HG03342 (cell line): ENCODE measurements at regions not wholly inside any gene's neighbourhood (a gene's known extent, or its start where the extent isn't known, plus 50 kb on each side); places are given as distances from the start of the nearest gene placed in this dataset.

Source experiments
- ATAC-seq: cut with Tn5 transposase; IDR thresholded peaks from one replicate; pipeline ENCODE4 v1.9.1; 2021; ENCODE audit warnings: mild to moderate bottlenecking, moderate library complexity; ENCODE audit not compliant: unreplicated experiment

DNA sequence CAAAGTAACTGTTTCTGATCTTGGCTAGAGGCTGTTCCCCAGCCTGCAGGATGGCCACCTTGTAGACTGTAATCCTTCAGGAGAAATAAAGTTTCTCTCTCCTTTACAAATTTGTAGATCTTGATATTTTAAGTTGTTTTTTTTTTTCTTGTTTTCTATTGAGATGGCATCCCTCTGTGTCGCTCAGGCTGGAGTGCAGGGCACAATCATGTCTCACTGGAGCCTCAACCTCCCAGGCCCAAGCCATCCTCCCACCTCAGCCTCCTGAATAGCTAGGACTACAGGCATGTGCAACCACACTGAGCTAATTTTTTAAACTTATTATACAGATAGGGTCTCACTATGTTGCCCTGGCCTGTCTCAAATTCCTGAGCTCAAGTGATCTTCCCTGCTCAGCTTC is 389.8 kb upstream of the LRRC4C start:
- ATAC-seq = no peak

DNA sequence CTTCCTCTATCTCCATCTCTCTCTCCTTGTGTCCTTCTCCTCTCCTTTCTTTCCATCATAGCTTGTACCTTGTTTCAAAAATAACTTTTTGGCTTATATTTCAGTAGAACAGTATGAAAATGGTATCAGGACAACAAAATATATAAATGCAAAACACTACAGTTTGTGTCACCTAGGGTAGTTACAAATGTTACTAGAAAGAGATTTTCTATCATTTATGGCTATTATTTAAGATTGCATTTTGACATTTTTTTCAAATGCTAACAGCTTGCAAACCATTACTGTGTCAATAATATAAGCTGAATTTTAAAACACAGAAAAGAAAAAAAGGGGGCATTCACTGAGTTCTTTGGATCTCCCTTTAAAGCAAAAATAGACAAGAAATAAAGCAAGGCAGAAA is 392.3 kb upstream of the LRRC4C start:
- no peak for ATAC-seq

DNA sequence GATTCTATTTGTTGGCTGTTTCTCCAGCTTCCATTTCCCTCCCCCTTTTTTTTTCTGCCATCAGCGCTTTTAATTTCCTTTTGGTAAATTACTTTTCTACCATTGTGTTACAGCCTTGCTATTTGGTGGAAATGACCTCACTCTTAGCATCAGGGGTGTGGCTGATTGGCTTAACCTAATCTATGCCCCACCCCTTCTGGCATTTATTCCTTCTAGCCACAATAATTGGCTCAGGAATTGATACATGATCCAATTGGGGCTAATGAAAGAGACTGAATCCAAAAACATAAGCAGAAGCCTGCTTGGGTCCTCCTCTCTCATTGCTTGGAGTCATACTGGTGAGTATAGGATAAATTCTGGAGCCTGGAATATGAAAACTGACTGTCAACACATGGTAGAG is 402.4 kb upstream of the LRRC4C start:
- no peak for ATAC-seq

DNA sequence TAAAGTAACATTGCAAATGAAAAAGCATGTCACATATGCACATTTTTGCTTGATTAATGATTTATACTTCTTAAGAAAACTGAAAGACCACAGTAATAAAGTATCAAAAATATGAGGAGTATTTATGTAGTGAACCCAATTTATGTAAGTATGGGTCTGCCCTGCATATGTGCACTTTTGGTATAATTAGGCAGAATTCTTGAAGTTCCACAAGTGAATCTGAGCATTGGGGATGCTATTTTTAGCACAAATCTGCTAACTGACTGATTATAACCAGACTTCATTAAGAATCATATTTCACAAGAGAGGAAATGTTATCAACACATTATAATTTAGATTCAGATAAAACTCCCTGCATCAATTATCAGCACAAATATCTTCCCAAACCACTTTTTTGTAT is 407.1 kb upstream of the LRRC4C start:
- no peak for ATAC-seq

DNA sequence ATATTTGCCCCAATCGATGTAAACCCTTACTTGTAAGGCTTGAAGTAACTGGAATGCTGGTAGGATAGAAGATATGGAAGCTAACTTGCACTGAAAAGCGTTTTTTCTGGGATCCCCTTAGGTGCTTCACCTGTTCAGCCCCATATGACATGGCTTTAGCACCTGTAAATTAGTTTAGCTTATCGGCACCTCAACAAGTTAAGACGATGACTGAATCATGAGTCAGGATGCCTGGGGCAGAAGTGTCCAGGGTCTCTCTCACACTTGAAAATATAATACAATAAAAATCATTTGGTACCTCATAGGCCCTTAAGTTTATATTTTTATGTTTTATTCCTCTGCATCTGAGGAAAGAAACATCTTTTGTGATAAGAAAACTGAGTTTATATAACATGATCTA is 409.2 kb upstream of the LRRC4C start:
- ATAC-seq = no peak

DNA sequence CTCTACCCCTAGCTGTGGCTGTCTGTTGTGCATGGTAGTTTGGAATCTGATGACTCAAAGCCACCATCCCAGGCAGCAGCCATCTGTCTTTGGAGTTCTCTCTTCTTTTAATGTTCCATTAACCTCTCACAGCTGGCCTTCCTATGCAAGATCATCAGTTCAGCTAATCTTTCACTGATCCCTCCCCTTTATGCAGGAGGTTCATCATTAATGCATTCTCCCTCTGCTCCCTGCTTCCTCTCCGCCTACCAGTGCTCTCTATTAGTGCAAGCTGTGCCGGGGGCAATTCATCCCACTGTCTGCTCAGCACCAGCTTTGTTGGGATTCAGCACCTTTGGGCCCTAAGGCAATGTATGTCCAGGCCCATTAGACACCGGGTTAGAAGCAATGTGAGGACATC is 413.0 kb upstream of the LRRC4C start:
- ATAC-seq = no peak

DNA sequence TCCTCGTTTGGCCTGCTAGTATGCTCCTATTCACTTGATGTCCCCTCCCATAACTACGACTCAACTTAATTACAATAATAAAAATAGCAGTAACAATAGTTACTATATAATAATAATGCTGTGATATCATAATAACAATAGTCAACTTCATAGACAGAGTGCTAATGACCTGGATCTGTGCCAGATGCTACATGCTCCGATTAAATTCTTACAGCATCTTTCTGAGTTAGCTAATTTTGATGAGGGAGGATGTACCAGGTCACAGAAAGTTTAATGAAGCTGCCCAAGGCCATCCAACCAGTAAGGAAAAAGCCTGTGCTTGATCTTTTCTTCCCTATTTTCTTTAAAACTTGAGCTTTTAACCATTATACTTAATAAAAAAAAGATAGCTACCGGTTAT is 413.4 kb upstream of the LRRC4C start:
- ATAC-seq = no peak

DNA sequence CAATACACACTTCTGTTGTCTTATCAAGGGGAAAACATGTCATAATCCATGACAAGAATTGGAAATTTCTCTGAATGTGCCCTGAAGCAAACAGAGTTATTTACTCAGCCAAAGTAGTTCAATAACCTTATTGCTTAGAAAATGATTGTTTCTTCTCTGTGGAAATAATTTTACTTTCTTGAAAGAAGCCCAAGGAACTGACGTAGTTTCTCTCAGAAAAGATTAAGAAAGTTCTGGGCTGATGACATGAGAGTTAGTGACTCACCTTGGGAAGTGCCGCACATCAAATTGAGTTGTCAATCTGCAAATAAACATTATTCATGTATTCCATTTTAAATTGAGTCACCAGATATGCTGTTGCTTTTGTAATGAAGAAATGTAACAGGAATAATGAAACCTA is 418.6 kb upstream of the LRRC4C start:
- no peak for ATAC-seq

DNA sequence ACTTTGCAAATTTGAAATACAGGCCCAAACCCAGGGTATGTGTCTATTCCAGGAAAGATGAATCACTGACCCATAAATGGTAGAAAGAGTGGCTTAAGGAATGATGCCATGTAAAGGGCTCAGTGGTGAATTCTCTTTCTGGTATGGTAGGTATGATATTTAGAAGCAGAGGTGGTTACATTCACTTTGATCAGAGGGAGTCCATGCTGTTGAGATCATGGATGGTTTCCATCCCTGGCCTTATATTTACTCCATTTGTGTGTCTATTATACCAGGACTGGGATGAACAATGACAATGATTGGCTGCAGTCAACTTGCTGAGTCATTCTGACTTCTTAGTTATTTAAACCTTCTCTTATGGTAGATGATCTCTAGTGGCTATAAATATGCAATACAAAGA is 419.8 kb upstream of the LRRC4C start:
- no peak for ATAC-seq

DNA sequence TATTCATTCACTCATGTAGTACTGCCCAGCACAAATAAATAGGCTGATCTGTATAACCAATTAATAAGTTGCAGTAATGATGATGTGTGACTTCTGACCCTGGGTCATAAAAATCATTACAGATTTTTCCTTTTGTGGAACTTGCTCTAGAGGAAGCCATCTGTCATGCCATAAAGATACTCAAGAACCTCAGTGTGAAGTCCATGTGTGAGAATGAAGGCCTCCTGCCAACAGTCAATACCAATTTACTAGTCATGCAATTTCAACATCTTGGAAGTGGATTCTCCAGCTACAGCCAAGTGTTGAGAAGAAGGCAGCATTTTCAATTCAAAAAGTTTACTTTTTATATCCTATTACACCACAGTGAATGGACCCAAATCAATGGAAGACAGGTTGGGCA is 435.6 kb upstream of the LRRC4C start:
- no peak for ATAC-seq

DNA sequence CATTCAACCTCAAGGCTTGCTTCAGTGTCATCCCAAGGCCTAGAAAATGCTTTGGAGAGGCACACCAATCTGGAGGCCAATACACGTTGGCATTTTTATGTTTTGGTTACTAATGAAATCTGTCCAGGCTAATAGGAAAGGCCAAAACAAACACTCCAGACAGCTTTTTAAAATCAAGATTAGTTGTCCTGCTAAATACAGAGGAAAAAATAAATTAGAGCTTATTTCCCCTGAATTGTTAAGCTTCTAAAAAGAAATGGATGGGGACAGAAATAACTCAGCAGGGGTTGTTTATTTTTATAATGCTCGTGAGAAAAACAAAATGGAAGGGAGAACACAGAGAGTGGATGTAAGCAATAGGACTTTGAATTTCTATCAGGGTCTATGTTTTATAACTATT is 438.5 kb upstream of the LRRC4C start:
- ATAC-seq = no peak

DNA sequence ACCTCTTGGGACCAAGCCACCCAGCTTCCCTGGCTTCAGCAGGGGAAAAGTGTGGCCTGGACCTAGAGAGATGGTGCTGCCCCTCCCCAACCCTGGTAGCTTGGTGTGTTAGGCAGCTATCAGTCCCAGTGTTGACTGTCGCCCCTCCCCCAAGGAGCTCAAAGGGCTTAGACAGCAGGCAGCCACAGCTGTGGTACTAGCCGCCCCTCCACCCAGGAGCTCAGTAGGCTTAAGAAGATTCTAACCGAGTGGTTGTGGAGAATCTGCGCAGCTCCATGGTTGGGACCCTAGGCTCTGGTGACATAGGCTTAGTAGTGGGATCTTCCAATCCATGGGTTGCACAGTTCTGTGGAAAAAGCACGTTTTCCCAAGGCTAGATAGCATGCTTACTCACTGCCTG is 458.4 kb upstream of the LRRC4C start:
- ATAC-seq = no peak

DNA sequence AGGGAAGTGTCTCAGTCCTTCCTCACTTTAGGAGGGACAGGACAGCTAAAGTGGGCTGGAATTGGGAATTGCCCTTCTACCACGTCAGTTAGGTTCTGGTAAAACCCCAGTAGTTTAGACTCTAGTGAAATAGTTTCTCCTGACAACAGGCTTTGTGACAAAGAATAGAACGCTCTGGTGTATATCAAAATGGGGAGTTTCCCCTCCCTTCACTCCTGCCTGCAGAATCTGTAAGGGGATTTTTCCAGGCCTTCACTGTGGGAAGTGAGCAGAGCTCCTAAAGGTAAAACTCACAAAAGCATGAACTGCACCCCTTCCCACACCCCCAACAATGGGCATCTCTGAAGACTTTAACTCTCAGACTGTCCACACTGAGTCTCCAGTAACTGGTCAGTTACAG is 460.9 kb upstream of the LRRC4C start:
- ATAC-seq = no peak

DNA sequence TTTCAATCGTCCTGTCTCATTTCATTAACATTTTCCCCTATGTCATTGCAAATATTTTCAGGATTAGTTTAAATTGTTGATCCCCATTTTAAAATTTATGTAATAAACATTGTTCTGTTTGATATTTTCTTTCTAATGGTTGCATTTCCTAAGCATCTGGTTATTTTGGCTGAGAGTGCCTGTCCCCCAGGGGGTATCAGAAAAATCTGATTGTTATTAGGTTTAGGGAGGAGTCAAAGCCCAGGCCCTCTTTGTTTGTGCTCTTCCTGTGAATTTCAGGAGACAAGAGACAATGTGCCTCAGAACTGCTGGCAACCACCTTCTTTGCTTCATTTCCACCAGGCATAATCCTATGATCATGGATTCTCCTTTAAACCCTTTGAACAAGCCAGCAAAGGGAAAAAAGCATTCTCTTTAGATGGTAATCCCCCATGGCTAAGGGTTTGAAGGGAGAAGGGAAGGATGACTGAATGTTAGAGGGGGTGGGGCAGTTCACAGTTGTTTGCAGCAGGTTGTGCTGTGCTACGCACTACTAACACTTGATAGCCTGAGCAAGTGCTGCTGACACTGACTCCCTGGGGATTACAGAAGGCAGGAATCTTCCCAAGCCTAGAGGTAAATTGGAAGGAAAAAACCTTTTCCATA is 462.4 kb upstream of the LRRC4C start:
- ATAC-seq = no peak

DNA sequence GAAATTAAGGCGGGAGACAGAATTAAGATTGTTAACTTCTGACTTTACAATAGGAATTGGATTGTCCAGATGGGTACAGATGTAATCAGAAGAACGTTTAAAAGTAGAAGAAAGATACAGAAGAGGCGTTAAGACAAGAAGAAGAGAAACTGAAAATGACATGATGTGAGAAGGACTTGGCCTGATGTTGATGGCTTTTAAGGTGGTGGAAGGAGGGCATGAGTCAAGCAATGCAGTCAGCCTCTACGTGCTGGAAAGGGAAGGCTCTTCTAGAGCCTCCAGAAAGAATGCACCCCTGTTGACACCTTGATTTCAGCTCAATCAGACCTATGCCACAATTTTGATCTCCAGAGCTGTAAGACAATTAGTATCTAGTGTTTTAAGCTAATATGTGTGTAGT is 466.9 kb upstream of the LRRC4C start:
- ATAC-seq = no peak

DNA sequence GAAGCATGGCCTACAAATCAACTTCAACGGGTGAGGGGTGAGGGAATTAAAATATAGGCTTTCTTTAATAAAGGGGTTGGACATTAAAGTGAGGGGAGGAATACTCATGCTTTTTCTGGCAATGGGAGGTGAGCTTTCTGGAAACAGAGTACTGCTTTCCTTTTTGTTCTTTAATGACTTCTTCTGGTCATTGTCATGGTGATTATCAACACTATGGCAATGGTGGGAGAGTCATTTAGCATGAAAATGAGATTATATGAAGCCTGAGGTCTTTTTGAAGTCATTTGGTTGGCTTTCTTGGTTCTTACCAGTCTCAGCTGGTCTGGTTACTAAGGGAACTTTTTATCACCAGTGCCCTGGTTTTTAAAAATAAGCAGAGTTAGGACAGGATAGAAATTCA is 475.8 kb upstream of the LRRC4C start:
- no peak for ATAC-seq

DNA sequence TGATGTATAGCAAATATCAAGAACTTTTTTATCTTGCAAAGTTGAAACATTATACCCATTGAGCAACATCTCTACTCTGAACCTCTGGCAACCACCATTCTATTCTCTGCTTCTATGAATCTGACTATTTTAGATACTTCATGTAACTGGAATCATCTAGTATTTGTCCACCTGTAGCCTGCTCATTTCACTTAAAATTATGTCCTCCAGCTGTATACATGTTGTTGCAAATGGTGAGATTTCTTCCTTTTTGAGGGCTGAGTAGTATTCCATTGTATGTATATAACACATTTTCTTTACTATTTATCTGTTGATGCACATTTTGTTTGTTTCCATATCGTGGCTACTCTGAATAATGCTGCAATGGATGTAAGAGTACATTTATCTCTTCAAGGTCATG is 476.3 kb upstream of the LRRC4C start:
- no peak for ATAC-seq

DNA sequence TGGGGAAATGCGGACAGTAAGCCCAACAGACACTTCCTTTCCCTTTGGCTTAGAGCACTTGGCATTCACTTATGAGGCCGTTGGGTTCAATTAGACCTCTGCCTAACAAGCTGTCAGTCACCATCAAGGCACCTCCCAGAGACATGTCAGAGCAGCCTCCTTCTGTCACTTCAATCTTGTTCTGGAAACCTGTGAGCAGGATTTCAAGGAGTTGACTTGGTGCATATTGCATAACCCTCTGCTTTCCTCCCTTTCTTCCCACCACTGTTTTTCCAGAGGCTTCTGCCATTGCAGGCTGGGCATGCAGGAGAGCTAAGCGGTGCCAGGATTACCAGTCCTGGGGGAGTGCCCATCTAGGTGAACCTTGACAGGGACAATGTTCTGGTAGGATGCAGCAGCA is 484.2 kb upstream of the LRRC4C start:
- no peak for ATAC-seq

DNA sequence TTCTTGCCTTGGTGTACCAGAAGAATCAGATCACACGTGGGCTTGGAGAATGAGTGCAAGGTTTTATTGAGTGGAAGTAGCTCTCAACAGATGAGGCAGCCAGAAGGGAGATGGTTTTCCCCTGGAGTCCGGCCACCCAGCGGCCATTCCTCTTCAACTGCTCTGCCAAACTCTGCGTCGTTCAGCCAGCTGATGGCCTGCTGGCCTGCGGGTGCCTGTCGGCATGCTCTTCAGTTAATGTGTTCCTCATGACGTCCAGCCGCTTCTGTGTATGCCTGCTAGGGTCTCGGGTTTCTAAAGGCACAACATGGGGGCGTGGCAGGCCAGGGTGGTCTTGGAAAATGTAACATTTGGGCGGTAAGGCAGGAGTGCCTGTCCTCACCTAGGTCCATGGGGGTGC is 487.9 kb upstream of the LRRC4C start:
- no peak for ATAC-seq

DNA sequence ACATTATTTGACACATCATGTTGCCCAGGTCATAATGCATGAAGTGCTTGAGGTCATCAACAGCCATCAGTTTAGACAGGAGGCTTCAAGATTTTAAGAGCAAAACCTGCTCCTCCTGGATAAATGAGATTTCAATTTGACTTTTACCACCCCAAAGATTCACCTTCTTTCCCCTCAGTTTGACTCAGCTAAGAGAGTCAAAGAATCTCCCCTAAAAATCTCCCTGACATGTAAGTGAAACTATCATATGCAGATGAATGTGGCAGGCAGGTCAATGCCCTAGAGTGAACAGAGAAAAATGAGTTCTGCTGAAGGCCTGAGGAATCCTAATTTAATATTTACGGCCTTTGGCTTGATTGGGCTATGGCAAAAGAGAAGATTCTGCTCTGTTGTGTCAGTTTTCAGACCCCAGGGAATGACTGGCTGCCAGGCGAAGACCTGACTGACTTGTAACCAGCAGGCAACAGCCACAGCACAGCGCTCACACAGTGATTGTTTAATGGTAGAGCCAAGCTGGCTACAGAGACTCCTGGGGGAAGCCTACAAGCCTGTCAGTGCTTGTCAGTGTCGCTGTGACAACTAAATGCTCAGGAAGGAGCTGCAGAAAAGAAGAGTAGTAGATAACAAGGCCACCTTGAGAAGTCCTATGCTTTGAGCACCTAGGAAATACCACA is 491.2 kb upstream of the LRRC4C start:
- ATAC-seq = no peak

DNA sequence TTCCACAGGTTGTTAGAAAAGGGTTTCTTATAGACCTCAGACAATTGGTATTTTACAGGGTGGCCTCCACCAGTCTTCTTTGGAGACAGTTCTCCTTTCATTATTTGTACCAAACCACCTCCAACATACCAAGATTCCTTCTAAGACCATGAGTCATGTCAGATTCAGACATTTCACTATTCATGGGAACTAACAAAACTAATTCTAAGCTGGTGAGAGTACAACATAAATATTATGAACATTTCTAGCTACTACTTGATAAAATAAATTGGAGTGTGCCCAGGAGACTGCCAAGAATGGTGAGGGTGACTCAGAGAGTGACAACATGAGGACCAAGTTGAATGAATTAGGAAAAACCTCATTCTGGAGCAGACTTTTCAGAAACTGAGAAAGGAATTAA is 494.6 kb upstream of the LRRC4C start:
- no peak for ATAC-seq

DNA sequence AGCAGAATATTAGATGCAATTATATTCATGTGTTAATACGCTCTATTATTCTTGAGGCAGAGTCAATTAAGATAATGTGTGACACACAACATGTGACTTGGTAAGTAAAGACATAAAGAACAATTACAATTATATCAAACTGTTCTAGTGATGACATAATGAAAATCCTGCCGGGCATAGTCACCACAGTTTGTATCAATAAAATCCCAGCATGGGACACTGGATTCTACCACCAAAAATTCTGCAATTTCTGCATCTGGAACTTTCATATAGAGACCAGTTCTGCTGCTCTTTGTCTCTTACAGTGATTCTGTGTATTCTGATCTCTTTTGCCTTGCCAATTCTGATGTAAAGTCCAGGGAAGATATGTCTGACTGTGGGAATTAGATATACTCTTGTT is 495.6 kb upstream of the LRRC4C start:
- ATAC-seq = no peak
